Tibial nerve (tissue), 4 donors: ENCODE measurements at regions not wholly inside any gene's neighbourhood (a gene's known extent, or its start where the extent isn't known, plus 50 kb on each side); places are given as distances from the start of the nearest gene placed in this dataset.

ENCODE experiments used
- DNase-seq, 2 donors: peaks; one replicate each; pipeline ENCODE4 v3.0.0-alpha.2; 2019; ENCODE audit warnings: low spot score in 2 of 2
- H3K27ac ChIP-seq, 4 donors: fragments of 200-600 bp; sonication (generic) in 3 of 4; one replicate each; pipeline ENCODE4 v1.5.1; 2017 to 2019; ENCODE audit warnings: mild to moderate bottlenecking in 1 of 4
- H3K27me3 ChIP-seq, 2 donors: fragments of 200-600 bp; sonication (generic) in 1 of 2; one replicate each; pipeline versions ENCODE4 v1.5.1 to v1.6.0; 2017 to 2019
- H3K36me3 ChIP-seq, 3 donors: fragments of 200-600 bp; sonication (generic); one replicate each; pipeline ENCODE4 v1.5.1; 2018 to 2019
- H3K4me1 ChIP-seq, 4 donors: fragments of 200-600 bp; sonication (generic) in 3 of 4; one replicate each; pipeline ENCODE4 v1.5.1; 2017 to 2019
- H3K4me3 ChIP-seq, 4 donors: fragments of 200-600 bp; sonication (generic) in 3 of 4; one replicate each; pipeline ENCODE4 v1.5.1; 2017 to 2019; ENCODE audit warnings: mild to moderate bottlenecking in 1 of 4, moderate library complexity in 1 of 4
- H3K9me3 ChIP-seq, 4 donors: fragments of 200-600 bp; sonication (generic) in 3 of 4; one replicate each; pipeline ENCODE4 v1.5.1; 2017 to 2019
- CTCF ChIP-seq, 5 experiments: fragments of 200-600 bp in 3 of 5; fragments of 450-650 bp in 2 of 5; sonication (generic) in 3 of 5; IDR thresholded peaks; one replicate each; pipeline ENCODE4 v1.5.1; 2016 to 2019; ENCODE audit warnings: antibody characterized with exemption in 5 of 5, mild to moderate bottlenecking in 3 of 5, moderate library complexity in 2 of 5
- EP300 ChIP-seq, 2 donors: sonication (generic); formaldehyde crosslinking; IDR thresholded peaks; one replicate each; pipeline ENCODE4 v1.6.1; 2017; ENCODE audit warnings: antibody characterized with exemption in 2 of 2, mild to moderate bottlenecking in 1 of 2
- POLR2A ChIP-seq, 2 donors: fragments of 450-650 bp; IDR thresholded peaks; one replicate each; pipeline ENCODE4 v1.6.1; 2017; ENCODE audit warnings: antibody characterized with exemption in 2 of 2, mild to moderate bottlenecking in 2 of 2, moderate library complexity in 2 of 2
- WGBS, 2 donors: methylation state at CpG; one replicate each; pipeline ENCODE4 v1.1.5; 2018; 5-methylcytosine and 5-hydroxymethylcytosine counted together

- Histone ChIP-seq H3K9me3 (no peaks in the 10 kb centered on the region), H3K4me1 (no peaks in the 10 kb centered on the region), H3K27ac (no peak overlapping the region), H3K36me3 (no peaks in the 10 kb centered on the region), H3K4me3 (no peak overlapping the region), H3K27me3 (no peaks in the 10 kb centered on the region)
- TF ChIP-seq CTCF (IDR thresholded peaks at IDR 0.05) = no peak
- no peak for DNase-seq
- 60% methylated on average over 1 of the region's 1 CpG for WGBS, 2 donors
Measured at GRCh38 chr3:190790185-190790584, 72.3 kb downstream of the GMNC start.

GRCh38 chr3:190786898-190787297, 75.6 kb downstream of the GMNC start:
- WGBS, 2 donors = 82 to 86% methylated on average over 3 of the region's 3 CpGs
- H3K27me3 ChIP-seq = no peaks in the 10 kb centered on the region
- TF ChIP-seq POLR2A (IDR thresholded peaks at IDR 0.05) = no peak
- TF ChIP-seq EP300 (IDR thresholded peaks at IDR 0.05) = no peak
- TF ChIP-seq CTCF (IDR thresholded peaks at IDR 0.05) = no peak
- no peaks in the 10 kb centered on the region for H3K36me3 ChIP-seq
- H3K9me3 ChIP-seq = no peaks in the 10 kb centered on the region
- H3K4me3 ChIP-seq = no peak overlapping the region
- no peak for DNase-seq
- H3K27ac ChIP-seq = no peak overlapping the region
- no peaks in the 10 kb centered on the region for H3K4me1 ChIP-seq

GRCh38 chr3:190785047-190785446, 77.4 kb downstream of the GMNC start:
- no peak overlapping the region for H3K27ac ChIP-seq
- H3K4me1 ChIP-seq = no peaks in the 10 kb centered on the region
- 91 to 92% methylated on average over 4 of the region's 4 CpGs for WGBS, 2 donors
- TF ChIP-seq POLR2A (IDR thresholded peaks at IDR 0.05) (no peak), CTCF (IDR thresholded peaks at IDR 0.05) (no peak), EP300 (IDR thresholded peaks at IDR 0.05) (no peak)
- no peaks in the 10 kb centered on the region for H3K27me3 ChIP-seq
- no peaks in the 10 kb centered on the region for H3K36me3 ChIP-seq
- DNase-seq = no peak
- no peak overlapping the region for H3K4me3 ChIP-seq
- H3K9me3 ChIP-seq = no peaks in the 10 kb centered on the region

GRCh38 chr3:190780524-190780923, 82.0 kb downstream of the GMNC start:
- WGBS, 2 donors = 65 to 66% methylated on average over 3 of the region's 3 CpGs
- TF ChIP-seq POLR2A (IDR thresholded peaks at IDR 0.05) = no peak
- TF ChIP-seq EP300 (IDR thresholded peaks at IDR 0.05) = no peak
- TF ChIP-seq CTCF (IDR thresholded peaks at IDR 0.05) = no peak
- Histone ChIP-seq H3K9me3 (no peaks in the 10 kb centered on the region), H3K36me3 (no peaks in the 10 kb centered on the region), H3K4me1 (no peaks in the 10 kb centered on the region), H3K27ac (no peak overlapping the region), H3K27me3 (no peaks in the 10 kb centered on the region), H3K4me3 (no peak overlapping the region)
- no peak for DNase-seq

GRCh38 chr3:190774633-190775032, 87.9 kb downstream of the GMNC start:
- TF ChIP-seq POLR2A (IDR thresholded peaks at IDR 0.05) (no peak), CTCF (IDR thresholded peaks at IDR 0.05) (no peak), EP300 (IDR thresholded peaks at IDR 0.05) (no peak)
- H3K27ac ChIP-seq = no peak overlapping the region
- no peak for DNase-seq
- H3K4me3 ChIP-seq = no peak overlapping the region
- peaks cover 0 to 8% (median 3%) of the 10 kb centered on the region in 4 donors for H3K9me3 ChIP-seq
- H3K27me3 ChIP-seq = no peaks in the 10 kb centered on the region
- H3K36me3 ChIP-seq = no peaks in the 10 kb centered on the region
- H3K4me1 ChIP-seq = no peaks in the 10 kb centered on the region
